HepG2 (cell line): ENCODE measurements at regions not wholly inside any gene's neighbourhood (a gene's known extent, or its start where the extent isn't known, plus 50 kb on each side); places are given as distances from the start of the nearest gene placed in this dataset.

Source experiments
- CHD2 ChIP-seq: IDR thresholded peaks from 2 replicates; pipeline ENCODE4 v1.6.1; 2011; ENCODE audit warnings: low read depth, low read length, improper control_type of control experiment
- EP300 ChIP-seq, 3 experiments: sonication (generic) in 1 of 3; formaldehyde crosslinking in 1 of 3; IDR thresholded peaks; 2 replicates each; pipeline versions ENCODE4 v1.5.1 to v1.6.1; 2011 to 2020; ENCODE audit warnings: low read depth in 2 of 3, low read length in 2 of 3, borderline replicate concordance in 1 of 3, improper control_type of control experiment in 1 of 3, mild to moderate bottlenecking in 1 of 3, missing genetic modification reagents in 1 of 3, moderate library complexity in 1 of 3
- FOXK1 ChIP-seq: sonication (generic); formaldehyde crosslinking; IDR thresholded peaks from 2 replicates; pipeline ENCODE4 v1.4.0; 2020; ENCODE audit warnings: low read depth, missing genetic modification reagents, borderline replicate concordance
- HOXA3 ChIP-seq: sonication (generic); formaldehyde crosslinking; IDR thresholded peaks from 2 replicates; pipeline ENCODE4 v1.5.0; 2020; ENCODE audit warnings: missing genetic modification reagents
- MED1 ChIP-seq: sonication (generic); formaldehyde crosslinking; IDR thresholded peaks from 2 replicates; pipeline ENCODE4 v1.4.0; 2020; ENCODE audit warnings: missing genetic modification reagents
- MEIS2 ChIP-seq: sonication (generic); formaldehyde crosslinking; IDR thresholded peaks from 2 replicates; pipeline ENCODE4 v1.9.0; 2021; ENCODE audit warnings: mild to moderate bottlenecking, missing genetic modification reagents
- NR2F2 ChIP-seq: IDR thresholded peaks from 2 replicates; pipeline ENCODE4 v1.6.1; 2012; ENCODE audit warnings: low read depth, inconsistent platforms, borderline replicate concordance
- PCBP2 ChIP-seq: fragments of 200-400 bp; formaldehyde crosslinking; optimal IDR thresholded peaks from 2 replicates; pipeline ENCODE3; 2018; ENCODE audit warnings: low read length, low read depth; ENCODE audit not compliant: poor library complexity, severe bottlenecking
- PPARG ChIP-seq: conservative IDR thresholded peaks from 2 replicates; pipeline ENCODE4 v1.6.1; 2016; ENCODE audit warnings: missing biosample characterization, missing genetic modification reagents
- RXRB ChIP-seq: IDR thresholded peaks from 2 replicates; pipeline ENCODE4 v1.6.1; 2016; ENCODE audit warnings: borderline replicate concordance, missing genetic modification reagents, missing compliant biosample characterization
- SAP130 ChIP-seq: IDR thresholded peaks from 2 replicates; pipeline ENCODE4 v1.6.1; 2016; ENCODE audit warnings: low read depth
- SOX5 ChIP-seq: IDR thresholded peaks from 2 replicates; pipeline ENCODE4 v1.6.1; 2016; ENCODE audit warnings: borderline replicate concordance
- ZNF264 ChIP-seq: sonication (generic); formaldehyde crosslinking; IDR thresholded peaks from 2 replicates; pipeline ENCODE4 v1.4.0; 2020; ENCODE audit warnings: missing genetic modification reagents
- ZNF605 ChIP-seq: sonication (generic); formaldehyde crosslinking; IDR thresholded peaks from 2 replicates; pipeline ENCODE4 v1.8.0; 2022; ENCODE audit warnings: mild to moderate bottlenecking, missing genetic modification reagents
- ZNF644 ChIP-seq: IDR thresholded peaks from 2 replicates; pipeline ENCODE4 v1.6.1; 2016; ENCODE audit warnings: low read depth
- TF ChIP-seq, protein P1 (sequence below): sonication (generic); formaldehyde crosslinking; IDR thresholded peaks from 2 replicates; pipeline ENCODE4 v1.5.1; 2020; ENCODE audit warnings: mild to moderate bottlenecking, missing genetic modification reagents, moderate library complexity
- TF ChIP-seq, protein P2 (sequence below): sonication (generic); formaldehyde crosslinking; IDR thresholded peaks from 2 replicates; pipeline ENCODE4 v1.4.0; 2020; ENCODE audit warnings: mild to moderate bottlenecking, missing genetic modification reagents
- TF ChIP-seq, protein P3 (sequence below): sonication (generic); formaldehyde crosslinking; conservative IDR thresholded peaks from 2 replicates; pipeline ENCODE4 v1.4.0; 2020; ENCODE audit warnings: mild to moderate bottlenecking, missing genetic modification reagents, moderate library complexity
- TF ChIP-seq, protein P4 (sequence below): IDR thresholded peaks from 2 replicates; pipeline ENCODE4 v1.4.0; 2020; ENCODE audit warnings: mild to moderate bottlenecking, missing genetic modification reagents

DNA sequence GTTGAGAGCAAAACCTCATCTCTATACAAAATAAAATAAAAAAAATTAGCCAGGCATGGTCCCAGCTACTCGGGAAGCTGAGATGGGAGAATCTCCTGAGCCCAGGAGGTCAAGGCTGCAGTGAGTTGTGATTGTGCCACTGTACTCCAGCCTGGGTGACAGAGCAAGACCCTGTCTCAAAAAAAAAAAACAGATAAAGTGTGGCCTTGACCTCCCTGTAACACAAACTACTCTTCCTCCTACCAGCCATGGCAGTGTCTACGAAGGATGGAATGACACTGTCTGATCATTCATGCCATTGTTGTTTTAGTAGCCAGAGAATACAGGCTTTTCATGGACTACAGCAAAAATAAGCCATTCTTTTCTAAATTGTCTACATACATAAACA is 117.1 kb upstream of the IQSEC1 start (continued):
- TF ChIP-seq, protein P1, sequence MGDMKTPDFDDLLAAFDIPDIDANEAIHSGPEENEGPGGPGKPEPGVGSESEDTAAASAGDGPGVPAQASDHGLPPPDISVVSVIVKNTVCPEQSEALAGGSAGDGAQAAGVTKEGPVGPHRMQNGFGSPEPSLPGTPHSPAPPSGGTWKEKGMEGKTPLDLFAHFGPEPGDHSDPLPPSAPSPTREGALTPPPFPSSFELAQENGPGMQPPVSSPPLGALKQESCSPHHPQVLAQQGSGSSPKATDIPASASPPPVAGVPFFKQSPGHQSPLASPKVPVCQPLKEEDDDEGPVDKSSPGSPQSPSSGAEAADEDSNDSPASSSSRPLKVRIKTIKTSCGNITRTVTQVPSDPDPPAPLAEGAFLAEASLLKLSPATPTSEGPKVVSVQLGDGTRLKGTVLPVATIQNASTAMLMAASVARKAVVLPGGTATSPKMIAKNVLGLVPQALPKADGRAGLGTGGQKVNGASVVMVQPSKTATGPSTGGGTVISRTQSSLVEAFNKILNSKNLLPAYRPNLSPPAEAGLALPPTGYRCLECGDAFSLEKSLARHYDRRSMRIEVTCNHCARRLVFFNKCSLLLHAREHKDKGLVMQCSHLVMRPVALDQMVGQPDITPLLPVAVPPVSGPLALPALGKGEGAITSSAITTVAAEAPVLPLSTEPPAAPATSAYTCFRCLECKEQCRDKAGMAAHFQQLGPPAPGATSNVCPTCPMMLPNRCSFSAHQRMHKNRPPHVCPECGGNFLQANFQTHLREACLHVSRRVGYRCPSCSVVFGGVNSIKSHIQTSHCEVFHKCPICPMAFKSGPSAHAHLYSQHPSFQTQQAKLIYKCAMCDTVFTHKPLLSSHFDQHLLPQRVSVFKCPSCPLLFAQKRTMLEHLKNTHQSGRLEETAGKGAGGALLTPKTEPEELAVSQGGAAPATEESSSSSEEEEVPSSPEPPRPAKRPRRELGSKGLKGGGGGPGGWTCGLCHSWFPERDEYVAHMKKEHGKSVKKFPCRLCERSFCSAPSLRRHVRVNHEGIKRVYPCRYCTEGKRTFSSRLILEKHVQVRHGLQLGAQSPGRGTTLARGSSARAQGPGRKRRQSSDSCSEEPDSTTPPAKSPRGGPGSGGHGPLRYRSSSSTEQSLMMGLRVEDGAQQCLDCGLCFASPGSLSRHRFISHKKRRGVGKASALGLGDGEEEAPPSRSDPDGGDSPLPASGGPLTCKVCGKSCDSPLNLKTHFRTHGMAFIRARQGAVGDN (CRISPR knock-in tag) = no peak
- TF ChIP-seq, protein P2, sequence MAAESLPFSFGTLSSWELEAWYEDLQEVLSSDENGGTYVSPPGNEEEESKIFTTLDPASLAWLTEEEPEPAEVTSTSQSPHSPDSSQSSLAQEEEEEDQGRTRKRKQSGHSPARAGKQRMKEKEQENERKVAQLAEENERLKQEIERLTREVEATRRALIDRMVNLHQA (CRISPR knock-in tag) = no peak
- peak; percentile 47; the same call in 1 of the 2 replicates for TF ChIP-seq FOXK1
- TF ChIP-seq, protein P3, sequence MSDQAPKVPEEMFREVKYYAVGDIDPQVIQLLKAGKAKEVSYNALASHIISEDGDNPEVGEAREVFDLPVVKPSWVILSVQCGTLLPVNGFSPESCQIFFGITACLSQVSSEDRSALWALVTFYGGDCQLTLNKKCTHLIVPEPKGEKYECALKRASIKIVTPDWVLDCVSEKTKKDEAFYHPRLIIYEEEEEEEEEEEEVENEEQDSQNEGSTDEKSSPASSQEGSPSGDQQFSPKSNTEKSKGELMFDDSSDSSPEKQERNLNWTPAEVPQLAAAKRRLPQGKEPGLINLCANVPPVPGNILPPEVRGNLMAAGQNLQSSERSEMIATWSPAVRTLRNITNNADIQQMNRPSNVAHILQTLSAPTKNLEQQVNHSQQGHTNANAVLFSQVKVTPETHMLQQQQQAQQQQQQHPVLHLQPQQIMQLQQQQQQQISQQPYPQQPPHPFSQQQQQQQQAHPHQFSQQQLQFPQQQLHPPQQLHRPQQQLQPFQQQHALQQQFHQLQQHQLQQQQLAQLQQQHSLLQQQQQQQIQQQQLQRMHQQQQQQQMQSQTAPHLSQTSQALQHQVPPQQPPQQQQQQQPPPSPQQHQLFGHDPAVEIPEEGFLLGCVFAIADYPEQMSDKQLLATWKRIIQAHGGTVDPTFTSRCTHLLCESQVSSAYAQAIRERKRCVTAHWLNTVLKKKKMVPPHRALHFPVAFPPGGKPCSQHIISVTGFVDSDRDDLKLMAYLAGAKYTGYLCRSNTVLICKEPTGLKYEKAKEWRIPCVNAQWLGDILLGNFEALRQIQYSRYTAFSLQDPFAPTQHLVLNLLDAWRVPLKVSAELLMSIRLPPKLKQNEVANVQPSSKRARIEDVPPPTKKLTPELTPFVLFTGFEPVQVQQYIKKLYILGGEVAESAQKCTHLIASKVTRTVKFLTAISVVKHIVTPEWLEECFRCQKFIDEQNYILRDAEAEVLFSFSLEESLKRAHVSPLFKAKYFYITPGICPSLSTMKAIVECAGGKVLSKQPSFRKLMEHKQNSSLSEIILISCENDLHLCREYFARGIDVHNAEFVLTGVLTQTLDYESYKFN (CRISPR knock-in tag) = 0 out of 2 replicates have a peak, but pooled peaks have one; percentile 1
- peak; percentile 92 for TF ChIP-seq RXRB (CRISPR knock-in tag)
- peak; percentile 76; the same call in 1 of the 2 replicates for TF ChIP-seq SOX5
- peak; percentile 68; the same call in 1 of the 2 replicates for TF ChIP-seq ZNF644 (CRISPR knock-in tag)
- TF ChIP-seq MED1 (CRISPR knock-in tag) = peak; percentile 52
- peak; percentile 67 for TF ChIP-seq PPARG (CRISPR knock-in tag)
- TF ChIP-seq, protein P4, sequence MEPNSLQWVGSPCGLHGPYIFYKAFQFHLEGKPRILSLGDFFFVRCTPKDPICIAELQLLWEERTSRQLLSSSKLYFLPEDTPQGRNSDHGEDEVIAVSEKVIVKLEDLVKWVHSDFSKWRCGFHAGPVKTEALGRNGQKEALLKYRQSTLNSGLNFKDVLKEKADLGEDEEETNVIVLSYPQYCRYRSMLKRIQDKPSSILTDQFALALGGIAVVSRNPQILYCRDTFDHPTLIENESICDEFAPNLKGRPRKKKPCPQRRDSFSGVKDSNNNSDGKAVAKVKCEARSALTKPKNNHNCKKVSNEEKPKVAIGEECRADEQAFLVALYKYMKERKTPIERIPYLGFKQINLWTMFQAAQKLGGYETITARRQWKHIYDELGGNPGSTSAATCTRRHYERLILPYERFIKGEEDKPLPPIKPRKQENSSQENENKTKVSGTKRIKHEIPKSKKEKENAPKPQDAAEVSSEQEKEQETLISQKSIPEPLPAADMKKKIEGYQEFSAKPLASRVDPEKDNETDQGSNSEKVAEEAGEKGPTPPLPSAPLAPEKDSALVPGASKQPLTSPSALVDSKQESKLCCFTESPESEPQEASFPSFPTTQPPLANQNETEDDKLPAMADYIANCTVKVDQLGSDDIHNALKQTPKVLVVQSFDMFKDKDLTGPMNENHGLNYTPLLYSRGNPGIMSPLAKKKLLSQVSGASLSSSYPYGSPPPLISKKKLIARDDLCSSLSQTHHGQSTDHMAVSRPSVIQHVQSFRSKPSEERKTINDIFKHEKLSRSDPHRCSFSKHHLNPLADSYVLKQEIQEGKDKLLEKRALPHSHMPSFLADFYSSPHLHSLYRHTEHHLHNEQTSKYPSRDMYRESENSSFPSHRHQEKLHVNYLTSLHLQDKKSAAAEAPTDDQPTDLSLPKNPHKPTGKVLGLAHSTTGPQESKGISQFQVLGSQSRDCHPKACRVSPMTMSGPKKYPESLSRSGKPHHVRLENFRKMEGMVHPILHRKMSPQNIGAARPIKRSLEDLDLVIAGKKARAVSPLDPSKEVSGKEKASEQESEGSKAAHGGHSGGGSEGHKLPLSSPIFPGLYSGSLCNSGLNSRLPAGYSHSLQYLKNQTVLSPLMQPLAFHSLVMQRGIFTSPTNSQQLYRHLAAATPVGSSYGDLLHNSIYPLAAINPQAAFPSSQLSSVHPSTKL (CRISPR knock-in tag) = peak; percentile 74
- TF ChIP-seq HOXA3 (CRISPR knock-in tag) = no peak
- 0 out of 2 replicates have a peak, but pooled peaks have one; percentile 59 for TF ChIP-seq MEIS2 (CRISPR knock-in tag)
- TF ChIP-seq PCBP2 = no peak
- TF ChIP-seq NR2F2 = peak; percentile 56
- no peak for TF ChIP-seq CHD2
- no peak for TF ChIP-seq ZNF605 (CRISPR knock-in tag)
- peak; percentile 68 for TF ChIP-seq SAP130 (CRISPR knock-in tag)
- TF ChIP-seq ZNF264 (CRISPR knock-in tag) = no peak
- TF ChIP-seq EP300 (IDR thresholded peaks at IDR 0.05; ENCODE audit: low read depth in 2 of 2, low read length in 2 of 2) = peak in 1 of 2 experiments; percentile 48; a peak in 1 of 4 replicates
- no peak for TF ChIP-seq EP300 (CRISPR knock-in tag; IDR thresholded peaks at IDR 0.05; ENCODE audit: borderline replicate concordance)
